ENCODE measurements at regions not wholly inside any gene's neighbourhood (a gene's known extent, or its start where the extent isn't known, plus 50 kb on each side); places are given as distances from the start of the nearest gene placed in this dataset.

DNA sequence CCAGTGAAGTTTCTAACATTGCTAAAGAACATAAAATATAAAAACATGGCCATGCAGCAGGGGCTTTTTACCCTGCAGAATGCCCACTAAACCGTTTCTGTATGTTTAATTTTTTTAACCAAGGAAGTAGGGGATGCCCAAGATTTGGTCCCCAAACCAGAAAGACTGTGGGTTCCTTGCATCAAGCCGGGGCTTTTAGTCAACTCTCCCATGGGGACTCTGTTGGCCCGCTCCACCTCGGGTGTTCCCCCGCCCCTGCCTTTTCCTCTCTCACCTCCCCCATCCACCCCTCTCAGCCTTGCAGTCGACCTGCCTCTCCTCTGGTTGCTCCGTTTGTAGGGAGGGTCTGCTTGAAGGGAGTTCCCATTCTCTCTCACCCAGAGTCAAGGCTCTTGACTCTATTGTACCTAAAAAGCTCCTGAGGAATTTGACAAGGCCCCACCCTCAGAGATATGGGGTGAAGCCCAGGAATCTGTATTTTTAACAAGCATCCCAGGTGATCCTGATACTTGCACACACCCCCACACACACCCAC, 117.5 kb downstream of the TOMM20 start:
- WGBS (ENCODE audit: insufficient coverage, low coverage, missing lambda C conversion rate), result 30% methylated on average over 7 of the region's 7 CpGs
- H3K9me1 ChIP-seq (ENCODE audit: control insufficient read depth, insufficient read depth, low read length), result no peaks in the 10 kb centered on the region
- CTCF ChIA-PET (ENCODE audit: low intra/inter-chr PET ratio), result no interaction called here
- H3K4me1 ChIP-seq (replicated peaks in 1 of 2; ENCODE audit: control insufficient read depth in 2 of 2, insufficient read depth in 2 of 2, low read length in 2 of 2), result peaks cover 11 to 17% of the 10 kb centered on the region in 2 experiments
- no peaks in the 10 kb centered on the region for H3K9me3 ChIP-seq (replicated peaks; ENCODE audit: control insufficient read depth, insufficient read depth, low read depth, low read length)
- intact Hi-C loops (cut with micrococcal nuclease) (no loop called here), in situ Hi-C loops (cut with MboI) (no loop called here)
- H4K20me1 ChIP-seq (replicated peaks; ENCODE audit: control insufficient read depth, insufficient read depth, low read length), result no peaks in the 10 kb centered on the region
- no peaks in the 10 kb centered on the region for H3K79me2 ChIP-seq (ENCODE audit: control insufficient read depth, insufficient read depth, low read length)
- DNase-seq (ENCODE audit: extremely low read depth in 1 of 4, low spot score in 3 of 4), result no peak
- TF ChIP-seq XRCC4 (IDR thresholded peaks at IDR 0.05; ENCODE audit: extremely low read depth, insufficient read depth, insufficient read length) (no peak), MTA1 (IDR thresholded peaks at IDR 0.05; ENCODE audit: borderline replicate concordance) (no peak)
- TF ChIP-seq, protein P1, sequence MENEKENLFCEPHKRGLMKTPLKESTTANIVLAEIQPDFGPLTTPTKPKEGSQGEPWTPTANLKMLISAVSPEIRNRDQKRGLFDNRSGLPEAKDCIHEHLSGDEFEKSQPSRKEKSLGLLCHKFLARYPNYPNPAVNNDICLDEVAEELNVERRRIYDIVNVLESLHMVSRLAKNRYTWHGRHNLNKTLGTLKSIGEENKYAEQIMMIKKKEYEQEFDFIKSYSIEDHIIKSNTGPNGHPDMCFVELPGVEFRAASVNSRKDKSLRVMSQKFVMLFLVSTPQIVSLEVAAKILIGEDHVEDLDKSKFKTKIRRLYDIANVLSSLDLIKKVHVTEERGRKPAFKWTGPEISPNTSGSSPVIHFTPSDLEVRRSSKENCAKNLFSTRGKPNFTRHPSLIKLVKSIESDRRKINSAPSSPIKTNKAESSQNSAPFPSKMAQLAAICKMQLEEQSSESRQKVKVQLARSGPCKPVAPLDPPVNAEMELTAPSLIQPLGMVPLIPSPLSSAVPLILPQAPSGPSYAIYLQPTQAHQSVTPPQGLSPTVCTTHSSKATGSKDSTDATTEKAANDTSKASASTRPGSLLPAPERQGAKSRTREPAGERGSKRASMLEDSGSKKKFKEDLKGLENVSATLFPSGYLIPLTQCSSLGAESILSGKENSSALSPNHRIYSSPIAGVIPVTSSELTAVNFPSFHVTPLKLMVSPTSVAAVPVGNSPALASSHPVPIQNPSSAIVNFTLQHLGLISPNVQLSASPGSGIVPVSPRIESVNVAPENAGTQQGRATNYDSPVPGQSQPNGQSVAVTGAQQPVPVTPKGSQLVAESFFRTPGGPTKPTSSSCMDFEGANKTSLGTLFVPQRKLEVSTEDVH (IDR thresholded peaks at IDR 0.05; ENCODE audit: low read depth, partially characterized antibody), result peak; percentile 18
- TF ChIP-seq, protein P2, sequence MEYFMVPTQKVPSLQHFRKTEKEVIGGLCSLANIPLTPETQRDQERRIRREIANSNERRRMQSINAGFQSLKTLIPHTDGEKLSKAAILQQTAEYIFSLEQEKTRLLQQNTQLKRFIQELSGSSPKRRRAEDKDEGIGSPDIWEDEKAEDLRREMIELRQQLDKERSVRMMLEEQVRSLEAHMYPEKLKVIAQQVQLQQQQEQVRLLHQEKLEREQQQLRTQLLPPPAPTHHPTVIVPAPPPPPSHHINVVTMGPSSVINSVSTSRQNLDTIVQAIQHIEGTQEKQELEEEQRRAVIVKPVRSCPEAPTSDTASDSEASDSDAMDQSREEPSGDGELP (CRISPR knock-in tag; IDR thresholded peaks at IDR 0.05; ENCODE audit: borderline replicate concordance), result no peak
- H2AFZ ChIP-seq (ENCODE audit: low read depth, low read length), result peak overlapping the region; percentile 58; the same call in 1 of the 2 replicates
- POLR2A ChIA-PET, result interaction anchor here (0.6 to 1.8 kb wide), 5 partner anchors 10 to 591 kb away, joined by 3 to 5 read pairs (median 3); no protein-coding TSS in a partner anchor
- peak overlapping the region in 1 of 2 experiments; percentile 53; a peak in 1 of 4 replicates for H3K9ac ChIP-seq (ENCODE audit: insufficient read depth in 1 of 2, low read depth in 2 of 2, low read length in 2 of 2)
- FAIRE-seq, result no peak
- no peaks in the 10 kb centered on the region for H3K36me3 ChIP-seq (ENCODE audit: control insufficient read depth, insufficient read depth, low read length)
- H3K27ac ChIP-seq (ENCODE audit: extremely low read depth, low read depth, low read length), result peak overlapping the region; percentile 42; the same call in 2 of the 3 replicates
- ATAC-seq, result no peak
- BruUV-seq (replicated peaks), result no TSS peak
- no peaks in the 10 kb centered on the region for H3K27me3 ChIP-seq (ENCODE audit: control insufficient read depth in 2 of 2, insufficient read depth in 2 of 2, low read length in 2 of 2)
- peak overlapping the region; percentile 38 for H3K4me2 ChIP-seq (ENCODE audit: insufficient read depth, low read length)
- no peak overlapping the region for H3K4me3 ChIP-seq

Data from K562 (cell line).